ACC112 (cell line): ENCODE measurements at regions not wholly inside any gene's neighbourhood (a gene's known extent, or its start where the extent isn't known, plus 50 kb on each side); places are given as distances from the start of the nearest gene placed in this dataset.

Experiments
- H2AFZ ChIP-seq: fragments of 200-600 bp; sonication (generic); one replicate; pipeline ENCODE4 v1.6.0; 2017; ENCODE audit warnings: antibody characterized with exemption, low read length; ENCODE audit not compliant: unreplicated experiment
- H3K27ac ChIP-seq: fragments of 200-600 bp; sonication (generic); 2 replicates; pipeline ENCODE4 v1.5.1; 2014; ENCODE audit warnings: low read depth, mild to moderate bottlenecking, antibody characterized with exemption, low read length, moderate library complexity
- H3K27me3 ChIP-seq: fragments of 200-600 bp; sonication (generic); 2 replicates; pipeline ENCODE4 v1.6.1; 2014; ENCODE audit warnings: mild to moderate bottlenecking, antibody characterized with exemption, low read length, moderate library complexity, mixed read lengths; ENCODE audit not compliant: insufficient read depth
- H3K36me3 ChIP-seq: fragments of 200-600 bp; sonication (generic); 2 replicates; pipeline ENCODE4 v1.6.1; 2016; ENCODE audit warnings: mild to moderate bottlenecking, antibody characterized with exemption, low read length, moderate library complexity, mixed read lengths; ENCODE audit not compliant: insufficient read depth
- H3K4me1 ChIP-seq: fragments of 200-600 bp; sonication (generic); one replicate; pipeline ENCODE4 v1.6.1; 2016; ENCODE audit warnings: low read length, mixed read lengths; ENCODE audit not compliant: insufficient read depth, unreplicated experiment, control insufficient read depth
- H3K4me3 ChIP-seq: fragments of 200-600 bp; sonication (generic); 2 replicates; pipeline ENCODE4 v1.5.1; 2014; ENCODE audit warnings: mild to moderate bottlenecking, low read depth, low read length
- H3K79me2 ChIP-seq: fragments of 200-600 bp; sonication (generic); one replicate; pipeline ENCODE4 v1.6.0; 2016; ENCODE audit warnings: low read length; ENCODE audit not compliant: control insufficient read depth, unreplicated experiment, insufficient read depth

GRCh38 chr5:175219366-175219765 lies 224.6 kb downstream of the DRD1 start:
- H3K79me2 ChIP-seq = no peaks in the 10 kb centered on the region
- H2AFZ ChIP-seq = no peak overlapping the region
- H3K27me3 ChIP-seq = peaks cover 2% of the 10 kb centered on the region
- H3K4me1 ChIP-seq = peaks cover 16% of the 10 kb centered on the region
- H3K27ac ChIP-seq = no peak overlapping the region
- no peaks in the 10 kb centered on the region for H3K36me3 ChIP-seq
- H3K4me3 ChIP-seq = no peak overlapping the region

GRCh38 chr5:175216991-175217390 lies 227.0 kb downstream of the DRD1 start:
- Histone ChIP-seq H3K27me3 (peaks cover 2% of the 10 kb centered on the region; the same call in 1 of the 2 replicates), H3K79me2 (no peaks in the 10 kb centered on the region), H3K36me3 (no peaks in the 10 kb centered on the region), H2AFZ (no peak overlapping the region), H3K4me3 (no peak overlapping the region), H3K27ac (peak overlapping the region; percentile 50; the same call in 1 of the 2 replicates), H3K4me1 (peaks cover 24% of the 10 kb centered on the region)

GRCh38 chr5:175215906-175216305 lies 228.1 kb downstream of the DRD1 start:
- no peak overlapping the region for H2AFZ ChIP-seq
- H3K4me3 ChIP-seq = no peak overlapping the region

GRCh38 chr5:175214152-175214551 lies 229.8 kb downstream of the DRD1 start:
- H3K79me2 ChIP-seq = no peaks in the 10 kb centered on the region
- H2AFZ ChIP-seq = no peak overlapping the region
- peaks cover 24% of the 10 kb centered on the region for H3K4me1 ChIP-seq
- H3K27me3 ChIP-seq = no peaks in the 10 kb centered on the region
- H3K36me3 ChIP-seq = no peaks in the 10 kb centered on the region
- H3K27ac ChIP-seq = no peak overlapping the region; the same call in 1 of the 2 replicates
- no peak overlapping the region for H3K4me3 ChIP-seq

More at GRCh38 chr5:175215906-175216305, 228.1 kb downstream of the DRD1 start:
- Histone ChIP-seq H3K27ac (no peak overlapping the region), H3K4me1 (peaks cover 24% of the 10 kb centered on the region), H3K36me3 (no peaks in the 10 kb centered on the region), H3K79me2 (no peaks in the 10 kb centered on the region), H3K27me3 (no peaks in the 10 kb centered on the region)

- H3K36me3 ChIP-seq = no peaks in the 10 kb centered on the region
- H3K27ac ChIP-seq = no peak overlapping the region
- no peak overlapping the region for H2AFZ ChIP-seq
- H3K4me1 ChIP-seq = peaks cover 21% of the 10 kb centered on the region
- no peak overlapping the region for H3K4me3 ChIP-seq
- H3K27me3 ChIP-seq = no peaks in the 10 kb centered on the region
- H3K79me2 ChIP-seq = no peaks in the 10 kb centered on the region
These were observed 231.8 kb downstream of the DRD1 start for GRCh38 chr5:175211956-175212756.

GRCh38 chr5:175207321-175208040 lies 236.5 kb downstream of the DRD1 start:
- H3K36me3 ChIP-seq = no peaks in the 10 kb centered on the region
- H3K79me2 ChIP-seq = no peaks in the 10 kb centered on the region
- no peak overlapping the region for H3K27ac ChIP-seq
- no peak overlapping the region for H3K4me3 ChIP-seq
- no peaks in the 10 kb centered on the region for H3K4me1 ChIP-seq
- H3K27me3 ChIP-seq = no peaks in the 10 kb centered on the region
- H2AFZ ChIP-seq = no peak overlapping the region

GRCh38 chr5:175206669-175207068 lies 237.3 kb downstream of the DRD1 start:
- no peaks in the 10 kb centered on the region for H3K79me2 ChIP-seq
- no peaks in the 10 kb centered on the region for H3K4me1 ChIP-seq
- H3K4me3 ChIP-seq = no peak overlapping the region
- no peak overlapping the region for H2AFZ ChIP-seq
- no peaks in the 10 kb centered on the region for H3K27me3 ChIP-seq
- H3K36me3 ChIP-seq = no peaks in the 10 kb centered on the region
- no peak overlapping the region for H3K27ac ChIP-seq

- no peak overlapping the region for H3K4me3 ChIP-seq
- H3K4me1 ChIP-seq = no peaks in the 10 kb centered on the region
- H3K27me3 ChIP-seq = no peaks in the 10 kb centered on the region
- H3K36me3 ChIP-seq = no peaks in the 10 kb centered on the region
- H3K27ac ChIP-seq = no peak overlapping the region
- H3K79me2 ChIP-seq = no peaks in the 10 kb centered on the region
- H2AFZ ChIP-seq = no peak overlapping the region
These were observed 241.4 kb downstream of the DRD1 start for GRCh38 chr5:175202463-175203068.

- no peaks in the 10 kb centered on the region for H3K36me3 ChIP-seq
- no peak overlapping the region for H3K27ac ChIP-seq
- no peaks in the 10 kb centered on the region for H3K27me3 ChIP-seq
- H3K4me1 ChIP-seq = no peaks in the 10 kb centered on the region
- H2AFZ ChIP-seq = no peak overlapping the region
- H3K4me3 ChIP-seq = no peak overlapping the region
- H3K79me2 ChIP-seq = no peaks in the 10 kb centered on the region
These were observed 242.6 kb downstream of the DRD1 start for GRCh38 chr5:175201393-175201792.

- H3K79me2 ChIP-seq = no peaks in the 10 kb centered on the region
- H3K36me3 ChIP-seq = no peaks in the 10 kb centered on the region
- no peaks in the 10 kb centered on the region for H3K27me3 ChIP-seq
- no peak overlapping the region for H2AFZ ChIP-seq
- no peaks in the 10 kb centered on the region for H3K4me1 ChIP-seq
- H3K4me3 ChIP-seq = no peak overlapping the region
- H3K27ac ChIP-seq = no peak overlapping the region
These were observed 248.0 kb downstream of the DRD1 start for GRCh38 chr5:175195698-175196656.
